ENCODE measurements at regions not wholly inside any gene's neighbourhood (a gene's known extent, or its start where the extent isn't known, plus 50 kb on each side); places are given as distances from the start of the nearest gene placed in this dataset.

GRCh38 chr2:216916956-216917650, 57.2 kb upstream of the TNP1 start:
- no peaks in the 10 kb centered on the region for H3F3A ChIP-seq (replicated peaks; ENCODE audit: insufficient read depth)
- H3K9ac ChIP-seq = no peak overlapping the region

More at GRCh38 chr2:216916956-216917650, 57.2 kb upstream of the TNP1 start:
- Histone ChIP-seq H3K27ac (ENCODE audit: low read depth in 2 of 2, low read length in 1 of 2) (no peak overlapping the region), H3K27me3 (ENCODE audit: insufficient read depth) (no peaks in the 10 kb centered on the region), H3K9me3 (no peaks in the 10 kb centered on the region), H3K4me2 (peak overlapping the region; percentile 48), H4K20me1 (ENCODE audit: insufficient read depth) (no peaks in the 10 kb centered on the region), H3K79me2 (ENCODE audit: insufficient read depth) (no peaks in the 10 kb centered on the region), H3K4me3 (ENCODE audit: low read depth in 2 of 2, low read length in 1 of 2) (no peak overlapping the region), H3K9me2 (no peaks in the 10 kb centered on the region), H2AFZ (ENCODE audit: low read depth) (0 out of 2 replicates have a peak overlapping the region, but pooled peaks have one; percentile 25), H3K36me3 (replicated peaks in 1 of 2; ENCODE audit: control insufficient read depth in 1 of 2, insufficient read depth in 2 of 2, low read length in 1 of 2) (no peaks in the 10 kb centered on the region), H3K4me1 (ENCODE audit: control insufficient read depth in 1 of 2, insufficient read depth in 2 of 2, low read depth in 1 of 2, low read length in 1 of 2) (peaks cover 7 to 18% of the 10 kb centered on the region in 2 experiments; a peak in 2 of 4 replicates)
- TF ChIP-seq TEAD4 (IDR thresholded peaks at IDR 0.05; ENCODE audit: borderline replicate concordance, insufficient read depth) (no peak), FOSL2 (IDR thresholded peaks at IDR 0.05; ENCODE audit: borderline replicate concordance, low read depth) (peak; percentile 15; the same call in 1 of the 2 replicates), NFIC (IDR thresholded peaks at IDR 0.05; ENCODE audit: borderline replicate concordance) (peak; percentile 46), REST (IDR thresholded peaks at IDR 0.05; ENCODE audit: low read depth, low read length) (no peak), RFX5 (IDR thresholded peaks at IDR 0.05; ENCODE audit: low read length) (no peak), PBX3 (IDR thresholded peaks at IDR 0.05) (no peak), RXRA (IDR thresholded peaks at IDR 0.05; ENCODE audit: borderline replicate concordance, low read depth) (no peak), IRF3 (IDR thresholded peaks at IDR 0.05; ENCODE audit: low read depth, low read length) (no peak)
- WGBS (ENCODE audit: low lambda C conversion rate) = 90% methylated on average over 3 of the region's 3 CpGs
- no peak for DNase-seq
- ChIA-PET CTCF (no interaction called here), POLR2A (no interaction called here)
